OCI-LY7 (cell line): ENCODE measurements at regions not wholly inside any gene's neighbourhood (a gene's known extent, or its start where the extent isn't known, plus 50 kb on each side); places are given as distances from the start of the nearest gene placed in this dataset.

Experiments used
- EZH2phosphoT487 ChIP-seq: fragments of 200-600 bp; sonication (generic); IDR thresholded peaks from 2 replicates; pipeline ENCODE4 v1.6.1; 2018; ENCODE audit warnings: low read depth, borderline replicate concordance, mild to moderate bottlenecking, mixed run types, antibody characterized with exemption, low read length, moderate library complexity, mixed read lengths
- TF ChIP-seq, protein P1 (sequence below): fragments of 200-600 bp; sonication (generic); conservative IDR thresholded peaks from 2 replicates; pipeline ENCODE4 v1.5.1; 2014; ENCODE audit warnings: mild to moderate bottlenecking, antibody characterized with exemption, low read length, moderate library complexity, mixed read lengths

DNA sequence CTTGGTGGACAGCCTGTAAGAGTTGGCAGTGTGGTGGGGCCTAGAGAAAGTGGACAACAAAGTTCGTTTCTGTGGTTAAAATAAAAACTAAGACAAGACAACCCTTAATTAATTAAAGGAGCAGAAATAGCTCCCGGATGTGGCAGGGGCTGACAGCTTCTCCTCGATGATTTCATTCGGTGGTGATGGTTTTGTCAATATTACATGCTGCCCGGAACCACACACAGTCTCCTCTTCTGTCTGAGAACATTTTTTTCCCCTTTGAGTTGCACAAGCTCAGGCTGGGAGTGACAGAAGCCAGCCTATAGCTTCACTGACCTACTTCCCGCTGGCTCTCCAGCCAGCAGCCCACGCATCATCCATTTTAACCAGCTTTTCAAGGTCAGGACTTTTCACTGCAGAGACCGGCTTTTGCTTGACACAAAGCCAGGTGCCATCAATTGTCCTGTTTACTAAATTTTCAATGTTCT is 378.8 kb downstream of the SLC4A3 start:
- TF ChIP-seq, protein P1, sequence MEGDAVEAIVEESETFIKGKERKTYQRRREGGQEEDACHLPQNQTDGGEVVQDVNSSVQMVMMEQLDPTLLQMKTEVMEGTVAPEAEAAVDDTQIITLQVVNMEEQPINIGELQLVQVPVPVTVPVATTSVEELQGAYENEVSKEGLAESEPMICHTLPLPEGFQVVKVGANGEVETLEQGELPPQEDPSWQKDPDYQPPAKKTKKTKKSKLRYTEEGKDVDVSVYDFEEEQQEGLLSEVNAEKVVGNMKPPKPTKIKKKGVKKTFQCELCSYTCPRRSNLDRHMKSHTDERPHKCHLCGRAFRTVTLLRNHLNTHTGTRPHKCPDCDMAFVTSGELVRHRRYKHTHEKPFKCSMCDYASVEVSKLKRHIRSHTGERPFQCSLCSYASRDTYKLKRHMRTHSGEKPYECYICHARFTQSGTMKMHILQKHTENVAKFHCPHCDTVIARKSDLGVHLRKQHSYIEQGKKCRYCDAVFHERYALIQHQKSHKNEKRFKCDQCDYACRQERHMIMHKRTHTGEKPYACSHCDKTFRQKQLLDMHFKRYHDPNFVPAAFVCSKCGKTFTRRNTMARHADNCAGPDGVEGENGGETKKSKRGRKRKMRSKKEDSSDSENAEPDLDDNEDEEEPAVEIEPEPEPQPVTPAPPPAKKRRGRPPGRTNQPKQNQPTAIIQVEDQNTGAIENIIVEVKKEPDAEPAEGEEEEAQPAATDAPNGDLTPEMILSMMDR = no peak
- TF ChIP-seq EZH2phosphoT487 = no peak
